SK-N-SH (cell line): ENCODE measurements at regions not wholly inside any gene's neighbourhood (a gene's known extent, or its start where the extent isn't known, plus 50 kb on each side); places are given as distances from the start of the nearest gene placed in this dataset.

Source experiments
- CTCF ChIA-PET: fragments of 300-600, 350-600 bp; formaldehyde crosslinking; extraction: SDS; loops from one replicate; lab custom pipeline; 2021; lab: Yijun Ruan, JAX
- POLR2A ChIA-PET: fragments of 350-600 bp; sonication (Branson Sonifier 250); formaldehyde crosslinking; extraction: SDS; loops from one replicate; lab custom pipeline; 2020; ENCODE audit warnings: antibody characterized with exemption, inconsistent platforms; lab: Yijun Ruan, JAX
- DNase-seq: peaks from one replicate; pipeline ENCODE4 v3.0.0; 2012
- H2AFZ ChIP-seq: fragments of 200-600 bp; sonication (generic); 2 replicates; pipeline ENCODE4 v1.8.1; 2016; ENCODE audit warnings: antibody characterized with exemption, mild to moderate bottlenecking, low read depth
- H3F3A ChIP-seq: fragments of 200-600 bp; sonication (generic); replicated peaks from 2 replicates; pipeline ENCODE3; 2016; ENCODE audit warnings: antibody characterized with exemption, mild to moderate bottlenecking; ENCODE audit not compliant: insufficient read depth
- H3K27ac ChIP-seq, 2 experiments: fragments of 200-500 bp in 1 of 2; fragments of 200-600 bp in 1 of 2; sonication (Bioruptor generic) in 1 of 2; sonication (generic), shearing (Covaris generic) in 1 of 2; 2 replicates each; pipeline versions ENCODE4 v1.5.1 to v1.6.1; 2014 to 2016; ENCODE audit warnings: low read depth in 2 of 2, inconsistent platforms in 1 of 2, low read length in 1 of 2, mild to moderate bottlenecking in 1 of 2, mixed read lengths in 1 of 2
- H3K27me3 ChIP-seq: fragments of 200-600 bp; sonication (generic), shearing (Covaris generic); 2 replicates; pipeline ENCODE4 v1.6.1; 2016; ENCODE audit warnings: mixed run types; ENCODE audit not compliant: insufficient read depth
- H3K36me3 ChIP-seq, 2 experiments: fragments of 200-500 bp in 1 of 2; fragments of 200-600 bp in 1 of 2; sonication (Bioruptor generic) in 1 of 2; sonication (generic) in 1 of 2; replicated peaks in 1 of 2; 2 replicates each; pipeline versions ENCODE3 to v1.5.1; 2014 to 2016; ENCODE audit warnings: low read length in 1 of 2, mild to moderate bottlenecking in 1 of 2; ENCODE audit not compliant: insufficient read depth in 2 of 2, control insufficient read depth in 1 of 2
- H3K4me1 ChIP-seq, 2 experiments: fragments of 200-500 bp in 1 of 2; fragments of 200-600 bp in 1 of 2; sonication (Bioruptor generic) in 1 of 2; sonication (generic), shearing (Covaris generic) in 1 of 2; 2 replicates each; pipeline versions ENCODE4 v1.5.1 to v1.6.1; 2014 to 2016; ENCODE audit warnings: low read depth in 1 of 2, low read length in 1 of 2, mixed run types in 1 of 2; ENCODE audit not compliant: insufficient read depth in 2 of 2, control insufficient read depth in 1 of 2
- H3K4me2 ChIP-seq: fragments of 200-600 bp; sonication (generic), shearing (Covaris generic); 2 replicates; pipeline ENCODE4 v1.6.1; 2017; ENCODE audit warnings: mixed run types
- H3K4me3 ChIP-seq, 2 experiments: fragments of 200-500 bp in 1 of 2; fragments of 200-600 bp in 1 of 2; sonication (Bioruptor generic) in 1 of 2; sonication (generic), shearing (Covaris generic) in 1 of 2; 2 replicates each; pipeline versions ENCODE4 v1.5.1 to v1.8.1; 2014 to 2016; ENCODE audit warnings: low read depth in 2 of 2, inconsistent platforms in 1 of 2, low read length in 1 of 2, mild to moderate bottlenecking in 1 of 2, mixed read lengths in 1 of 2, moderate library complexity in 1 of 2
- H3K79me2 ChIP-seq: fragments of 200-600 bp; sonication (generic); 2 replicates; pipeline ENCODE4 v1.8.1; 2017; ENCODE audit warnings: mild to moderate bottlenecking; ENCODE audit not compliant: insufficient read depth
- H3K9ac ChIP-seq: fragments of 200-600 bp; sonication (generic); 2 replicates; pipeline ENCODE4 v1.6.1; 2017; ENCODE audit warnings: mixed run types
- H3K9me2 ChIP-seq: fragments of 200-600 bp; sonication (generic); 2 replicates; pipeline ENCODE4 v1.6.1; 2017; ENCODE audit warnings: mixed run types
- H3K9me3 ChIP-seq: fragments of 200-600 bp; sonication (generic); 2 replicates; pipeline ENCODE4 v1.6.1; 2017; ENCODE audit warnings: mixed run types, mild to moderate bottlenecking, moderate library complexity
- H4K20me1 ChIP-seq: fragments of 200-600 bp; sonication (generic); 2 replicates; pipeline ENCODE4 v1.6.1; 2017; ENCODE audit warnings: mild to moderate bottlenecking, mixed run types; ENCODE audit not compliant: insufficient read depth
- CHD2 ChIP-seq: fragments of 150-350 bp; IDR thresholded peaks from 2 replicates; pipeline ENCODE4 v1.6.1; 2018; ENCODE audit warnings: low read length; ENCODE audit not compliant: partially characterized antibody
- ELF1 ChIP-seq: IDR thresholded peaks from 2 replicates; pipeline ENCODE4 v1.4.0; 2012
- FOSL2 ChIP-seq: IDR thresholded peaks from 2 replicates; pipeline ENCODE4 v1.4.0; 2012; ENCODE audit warnings: low read depth, mild to moderate bottlenecking, moderate library complexity, borderline replicate concordance
- FOXJ3 ChIP-seq: sonication (generic); formaldehyde crosslinking; IDR thresholded peaks from 2 replicates; pipeline ENCODE4 v1.5.1; 2020; ENCODE audit warnings: mild to moderate bottlenecking, missing genetic modification reagents
- FOXM1 ChIP-seq: IDR thresholded peaks from 2 replicates; pipeline ENCODE4 v1.4.0; 2012; ENCODE audit warnings: low read depth, mild to moderate bottlenecking
- GABPA ChIP-seq: IDR thresholded peaks from 2 replicates; pipeline ENCODE4 v1.4.0; 2012; ENCODE audit warnings: low read depth, mild to moderate bottlenecking
- JUND ChIP-seq: IDR thresholded peaks from 2 replicates; pipeline ENCODE4 v1.4.0; 2012
- MEF2A ChIP-seq: IDR thresholded peaks from 2 replicates; pipeline ENCODE4 v1.4.0; 2012; ENCODE audit warnings: low read depth, borderline replicate concordance
- NFIC ChIP-seq: IDR thresholded peaks from 2 replicates; pipeline ENCODE4 v1.4.0; 2012; ENCODE audit warnings: borderline replicate concordance
- RAD21 ChIP-seq: IDR thresholded peaks from 2 replicates; pipeline ENCODE4 v1.6.1; 2012; ENCODE audit warnings: mild to moderate bottlenecking, low read length
- RCOR1 ChIP-seq: fragments of 150-350 bp; IDR thresholded peaks from 2 replicates; pipeline ENCODE4 v1.6.1; 2017; ENCODE audit warnings: antibody characterized with exemption, low read length
- RXRA ChIP-seq: IDR thresholded peaks from 2 replicates; pipeline ENCODE4 v1.4.0; 2012; ENCODE audit warnings: low read depth, mild to moderate bottlenecking, borderline replicate concordance
- SIN3A ChIP-seq: IDR thresholded peaks from 2 replicates; pipeline ENCODE4 v1.6.1; 2012; ENCODE audit warnings: low read depth, mild to moderate bottlenecking, low read length, moderate library complexity, borderline replicate concordance
- TAF1 ChIP-seq: IDR thresholded peaks from 2 replicates; pipeline ENCODE4 v1.6.1; 2012; ENCODE audit warnings: low read depth, mild to moderate bottlenecking, low read length, moderate library complexity, borderline replicate concordance
- TCF12 ChIP-seq: IDR thresholded peaks from 2 replicates; pipeline ENCODE4 v1.4.0; 2012
- USF1 ChIP-seq: IDR thresholded peaks from 2 replicates; pipeline ENCODE4 v1.4.0; 2012; ENCODE audit warnings: low read depth, borderline replicate concordance
- WGBS: methylation state at CpG from one replicate; pipeline ENCODE4 v1.1.6; 2017; ENCODE audit warnings: low lambda C conversion rate; 5-methylcytosine and 5-hydroxymethylcytosine counted together
- TF ChIP-seq, protein P1 (sequence below): fragments of 150-350 bp; IDR thresholded peaks from 2 replicates; pipeline ENCODE4 v1.6.1; 2017; ENCODE audit warnings: antibody characterized with exemption, low read length, low read depth, borderline replicate concordance
- TF ChIP-seq, protein P2 (sequence below): fragments of 200-600 bp; sonication (generic); IDR thresholded peaks from 2 replicates; pipeline ENCODE4 v1.6.1; 2017; ENCODE audit warnings: antibody characterized with exemption, mild to moderate bottlenecking, moderate library complexity

DNA sequence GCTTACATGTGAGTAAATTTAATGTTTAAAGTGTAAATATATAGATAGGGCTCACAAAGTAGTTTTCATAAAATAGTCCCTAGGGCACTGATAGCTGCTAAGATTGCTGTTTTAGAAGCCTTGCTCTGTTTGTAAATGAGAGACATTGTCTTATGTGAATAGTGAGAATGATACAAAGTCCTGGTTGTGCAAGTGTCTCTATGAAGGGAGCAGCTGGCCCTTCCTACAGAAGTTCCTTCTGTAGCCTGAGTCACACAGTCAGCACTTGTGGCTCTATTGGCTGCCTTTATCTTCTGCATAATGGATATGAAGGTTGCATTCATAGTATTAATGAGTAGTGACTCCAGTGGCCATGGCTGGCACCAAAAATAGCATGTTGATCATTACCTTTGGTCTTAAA is 279.7 kb downstream of the OSR1 start (continued):
- TF ChIP-seq, protein P1, sequence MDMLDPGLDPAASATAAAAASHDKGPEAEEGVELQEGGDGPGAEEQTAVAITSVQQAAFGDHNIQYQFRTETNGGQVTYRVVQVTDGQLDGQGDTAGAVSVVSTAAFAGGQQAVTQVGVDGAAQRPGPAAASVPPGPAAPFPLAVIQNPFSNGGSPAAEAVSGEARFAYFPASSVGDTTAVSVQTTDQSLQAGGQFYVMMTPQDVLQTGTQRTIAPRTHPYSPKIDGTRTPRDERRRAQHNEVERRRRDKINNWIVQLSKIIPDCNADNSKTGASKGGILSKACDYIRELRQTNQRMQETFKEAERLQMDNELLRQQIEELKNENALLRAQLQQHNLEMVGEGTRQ: no peak
- TF ChIP-seq CHD2 (no peak), RAD21 (no peak)

GRCh38 chr2:19073522-19073921 is 284.9 kb downstream of the OSR1 start:
- Histone ChIP-seq H3K9me3 (no peaks in the 10 kb centered on the region), H3F3A (no peaks in the 10 kb centered on the region), H2AFZ (no peak overlapping the region), H3K4me1 (peaks cover 0 to 7% of the 10 kb centered on the region in 2 experiments; a peak in 1 of 4 replicates), H3K4me3 (no peak overlapping the region), H3K36me3 (no peaks in the 10 kb centered on the region), H3K79me2 (no peaks in the 10 kb centered on the region), H3K9me2 (no peaks in the 10 kb centered on the region), H4K20me1 (no peaks in the 10 kb centered on the region), H3K27me3 (no peaks in the 10 kb centered on the region), H3K4me2 (no peak overlapping the region), H3K9ac (no peak overlapping the region), H3K27ac (no peak overlapping the region)
- CTCF ChIA-PET: interaction anchor here (0.5 kb wide), 1 partner anchor 36 kb away, joined by 3 read pairs; no protein-coding TSS in a partner anchor
- 62% methylated on average over 4 of the region's 4 CpGs for WGBS
- TF ChIP-seq USF1: no peak
- peak; percentile 39; the same call in 1 of the 2 replicates for TF ChIP-seq JUND
- TF ChIP-seq MEF2A: no peak
- TF ChIP-seq TCF12: peak; percentile 32; the same call in 1 of the 2 replicates
- TF ChIP-seq CHD2: no peak
- peak; percentile 52; the same call in 1 of the 2 replicates for TF ChIP-seq FOSL2
- no peak for TF ChIP-seq FOXM1
- no peak for DNase-seq
- POLR2A ChIA-PET: no interaction called here

- TF ChIP-seq FOXJ3 (CRISPR knock-in tag) (no peak), TCF12 (no peak), RXRA (no peak), RAD21 (no peak), FOSL2 (no peak), NFIC (no peak), GABPA (no peak), ELF1 (no peak), TAF1 (no peak), SIN3A (no peak), RCOR1 (no peak)
- TF ChIP-seq, protein P2, sequence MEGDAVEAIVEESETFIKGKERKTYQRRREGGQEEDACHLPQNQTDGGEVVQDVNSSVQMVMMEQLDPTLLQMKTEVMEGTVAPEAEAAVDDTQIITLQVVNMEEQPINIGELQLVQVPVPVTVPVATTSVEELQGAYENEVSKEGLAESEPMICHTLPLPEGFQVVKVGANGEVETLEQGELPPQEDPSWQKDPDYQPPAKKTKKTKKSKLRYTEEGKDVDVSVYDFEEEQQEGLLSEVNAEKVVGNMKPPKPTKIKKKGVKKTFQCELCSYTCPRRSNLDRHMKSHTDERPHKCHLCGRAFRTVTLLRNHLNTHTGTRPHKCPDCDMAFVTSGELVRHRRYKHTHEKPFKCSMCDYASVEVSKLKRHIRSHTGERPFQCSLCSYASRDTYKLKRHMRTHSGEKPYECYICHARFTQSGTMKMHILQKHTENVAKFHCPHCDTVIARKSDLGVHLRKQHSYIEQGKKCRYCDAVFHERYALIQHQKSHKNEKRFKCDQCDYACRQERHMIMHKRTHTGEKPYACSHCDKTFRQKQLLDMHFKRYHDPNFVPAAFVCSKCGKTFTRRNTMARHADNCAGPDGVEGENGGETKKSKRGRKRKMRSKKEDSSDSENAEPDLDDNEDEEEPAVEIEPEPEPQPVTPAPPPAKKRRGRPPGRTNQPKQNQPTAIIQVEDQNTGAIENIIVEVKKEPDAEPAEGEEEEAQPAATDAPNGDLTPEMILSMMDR: no peak
- TF ChIP-seq, protein P1: no peak
- H3K9me3 ChIP-seq: no peaks in the 10 kb centered on the region
- H2AFZ ChIP-seq: no peak overlapping the region
- POLR2A ChIA-PET: no interaction called here
- H3K9ac ChIP-seq: no peak overlapping the region
- H3K4me2 ChIP-seq: no peak overlapping the region
- no peaks in the 10 kb centered on the region for H4K20me1 ChIP-seq
- WGBS: 97% methylated on average over 2 of the region's 2 CpGs
- DNase-seq: no peak
- H3K27me3 ChIP-seq: no peaks in the 10 kb centered on the region
- H3K79me2 ChIP-seq: no peaks in the 10 kb centered on the region
- H3K4me3 ChIP-seq: no peak overlapping the region
- H3F3A ChIP-seq: no peaks in the 10 kb centered on the region
- H3K4me1 ChIP-seq: peaks cover 0 to 7% of the 10 kb centered on the region in 2 experiments; a peak in 1 of 4 replicates
- CTCF ChIA-PET: no interaction called here
- no peaks in the 10 kb centered on the region for H3K9me2 ChIP-seq
- no peaks in the 10 kb centered on the region for H3K36me3 ChIP-seq
- H3K27ac ChIP-seq: no peak overlapping the region
Measured at GRCh38 chr2:19072161-19072560, 286.3 kb downstream of the OSR1 start.
